ENCODE measurements at regions not wholly inside any gene's neighbourhood (a gene's known extent, or its start where the extent isn't known, plus 50 kb on each side); places are given as distances from the start of the nearest gene placed in this dataset.

GRCh38 chr10:120360571-120360970 is 96.5 kb upstream of the PLPP4 start:
- TF ChIP-seq, protein P1, sequence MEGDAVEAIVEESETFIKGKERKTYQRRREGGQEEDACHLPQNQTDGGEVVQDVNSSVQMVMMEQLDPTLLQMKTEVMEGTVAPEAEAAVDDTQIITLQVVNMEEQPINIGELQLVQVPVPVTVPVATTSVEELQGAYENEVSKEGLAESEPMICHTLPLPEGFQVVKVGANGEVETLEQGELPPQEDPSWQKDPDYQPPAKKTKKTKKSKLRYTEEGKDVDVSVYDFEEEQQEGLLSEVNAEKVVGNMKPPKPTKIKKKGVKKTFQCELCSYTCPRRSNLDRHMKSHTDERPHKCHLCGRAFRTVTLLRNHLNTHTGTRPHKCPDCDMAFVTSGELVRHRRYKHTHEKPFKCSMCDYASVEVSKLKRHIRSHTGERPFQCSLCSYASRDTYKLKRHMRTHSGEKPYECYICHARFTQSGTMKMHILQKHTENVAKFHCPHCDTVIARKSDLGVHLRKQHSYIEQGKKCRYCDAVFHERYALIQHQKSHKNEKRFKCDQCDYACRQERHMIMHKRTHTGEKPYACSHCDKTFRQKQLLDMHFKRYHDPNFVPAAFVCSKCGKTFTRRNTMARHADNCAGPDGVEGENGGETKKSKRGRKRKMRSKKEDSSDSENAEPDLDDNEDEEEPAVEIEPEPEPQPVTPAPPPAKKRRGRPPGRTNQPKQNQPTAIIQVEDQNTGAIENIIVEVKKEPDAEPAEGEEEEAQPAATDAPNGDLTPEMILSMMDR (IDR thresholded peaks at IDR 0.05): no peak
- no peak for TF ChIP-seq POLR2A (IDR thresholded peaks at IDR 0.05)

Measured in thyroid gland (tissue), 4 donors.